Calu3 (cell line): ENCODE measurements at regions not wholly inside any gene's neighbourhood (a gene's known extent, or its start where the extent isn't known, plus 50 kb on each side); places are given as distances from the start of the nearest gene placed in this dataset.

ENCODE experiments used
- BruUV-seq: library from RNA; stranded (reverse); fragments of 400-500 nt; replicated peaks from 2 replicates; lab custom pipeline; 2021; lab: Mats Ljungman, UMichigan
- CTCF ChIA-PET: fragments of 300-600 bp; sonication (Branson Sonifier 250); formaldehyde crosslinking; loops from one replicate; lab custom pipeline; 2022; ENCODE audit warnings: antibody characterized with exemption; lab: Charles Lee
- DNase-seq: peaks from one replicate; pipeline ENCODE4 v3.0.0; 2022
- H3K27ac Mint-ChIP-seq: one replicate; pipeline ENCODE4 v1.8.0; 2022; ENCODE audit warnings: mixed read lengths; ENCODE audit not compliant: unreplicated experiment
- H3K27me3 Mint-ChIP-seq: one replicate; pipeline ENCODE4 v1.8.0; 2022; ENCODE audit warnings: mixed read lengths; ENCODE audit not compliant: unreplicated experiment
- H3K36me3 Mint-ChIP-seq: one replicate; pipeline ENCODE4 v1.8.0; 2022; ENCODE audit warnings: mild to moderate bottlenecking, moderate library complexity, mixed read lengths; ENCODE audit not compliant: insufficient read depth, unreplicated experiment
- H3K4me1 Mint-ChIP-seq: one replicate; pipeline ENCODE4 v1.8.0; 2022; ENCODE audit warnings: mild to moderate bottlenecking, low read depth, mixed read lengths; ENCODE audit not compliant: unreplicated experiment
- H3K4me3 Mint-ChIP-seq: one replicate; pipeline ENCODE4 v1.8.0; 2022; ENCODE audit warnings: mild to moderate bottlenecking, low read depth, moderate library complexity, mixed read lengths; ENCODE audit not compliant: unreplicated experiment
- H3K9me3 Mint-ChIP-seq: one replicate; pipeline ENCODE4 v1.8.0; 2022; ENCODE audit warnings: low read depth, mixed read lengths; ENCODE audit not compliant: unreplicated experiment
- intact Hi-C: fragments of 100-400 bp; cut with micrococcal nuclease; formaldehyde crosslinking; loops from one replicate; pipeline ENCODE4 v1.10.0; 2022; ENCODE audit not compliant: unreplicated experiment
- TF ChIP-seq, protein P1 (sequence below): fragments of 200-600 bp; IDR thresholded peaks from one replicate; pipeline ENCODE4 v1.8.0; 2022; ENCODE audit warnings: antibody characterized with exemption; ENCODE audit not compliant: unreplicated experiment

DNA sequence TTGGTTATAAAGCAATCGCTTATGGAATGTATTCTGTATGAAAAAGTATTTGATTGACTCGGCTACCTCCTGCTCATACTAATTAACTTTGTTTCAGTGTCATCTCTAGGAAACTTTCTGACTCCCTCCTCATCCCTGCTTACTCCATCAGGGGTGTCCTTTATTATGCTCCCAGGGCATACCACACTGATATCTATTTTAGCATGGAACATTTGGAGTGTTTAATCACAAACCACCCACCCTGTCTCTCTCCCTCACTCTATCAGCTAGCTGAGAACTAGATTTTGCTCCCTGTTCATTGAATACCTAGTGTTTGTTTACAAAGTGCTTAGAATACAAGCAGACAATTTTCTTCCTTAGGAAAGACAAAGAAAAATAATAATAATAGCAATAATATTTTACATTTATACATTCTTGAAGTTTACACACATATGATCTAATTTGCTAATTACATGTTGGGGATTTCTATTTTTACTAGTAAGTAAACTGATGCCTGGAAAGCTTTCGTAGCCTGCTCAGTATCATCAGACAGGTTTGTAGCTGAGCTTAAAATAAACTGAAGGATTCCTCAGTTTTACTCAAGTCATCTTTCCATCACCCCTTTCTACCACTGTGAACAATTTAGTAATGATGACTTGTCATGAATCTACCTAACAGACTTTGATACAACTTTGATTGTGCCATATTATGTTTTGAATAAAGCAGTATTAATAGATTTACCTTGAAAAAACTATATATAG is 811.4 kb upstream of the HS3ST1 start:
- CTCF ChIA-PET: no interaction called here
- no peak overlapping the region for H3K27ac Mint-ChIP-seq
- peaks cover 7% of the 10 kb centered on the region for H3K27me3 Mint-ChIP-seq
- peaks cover 2% of the 10 kb centered on the region for H3K9me3 Mint-ChIP-seq
- no TSS peak for BruUV-seq
- intact Hi-C loops: no loop called here
- no peak overlapping the region for H3K4me3 Mint-ChIP-seq
- TF ChIP-seq, protein P1, sequence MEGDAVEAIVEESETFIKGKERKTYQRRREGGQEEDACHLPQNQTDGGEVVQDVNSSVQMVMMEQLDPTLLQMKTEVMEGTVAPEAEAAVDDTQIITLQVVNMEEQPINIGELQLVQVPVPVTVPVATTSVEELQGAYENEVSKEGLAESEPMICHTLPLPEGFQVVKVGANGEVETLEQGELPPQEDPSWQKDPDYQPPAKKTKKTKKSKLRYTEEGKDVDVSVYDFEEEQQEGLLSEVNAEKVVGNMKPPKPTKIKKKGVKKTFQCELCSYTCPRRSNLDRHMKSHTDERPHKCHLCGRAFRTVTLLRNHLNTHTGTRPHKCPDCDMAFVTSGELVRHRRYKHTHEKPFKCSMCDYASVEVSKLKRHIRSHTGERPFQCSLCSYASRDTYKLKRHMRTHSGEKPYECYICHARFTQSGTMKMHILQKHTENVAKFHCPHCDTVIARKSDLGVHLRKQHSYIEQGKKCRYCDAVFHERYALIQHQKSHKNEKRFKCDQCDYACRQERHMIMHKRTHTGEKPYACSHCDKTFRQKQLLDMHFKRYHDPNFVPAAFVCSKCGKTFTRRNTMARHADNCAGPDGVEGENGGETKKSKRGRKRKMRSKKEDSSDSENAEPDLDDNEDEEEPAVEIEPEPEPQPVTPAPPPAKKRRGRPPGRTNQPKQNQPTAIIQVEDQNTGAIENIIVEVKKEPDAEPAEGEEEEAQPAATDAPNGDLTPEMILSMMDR: no peak
- H3K36me3 Mint-ChIP-seq: no peaks in the 10 kb centered on the region
- DNase-seq: no peak
- H3K4me1 Mint-ChIP-seq: no peaks in the 10 kb centered on the region

DNA sequence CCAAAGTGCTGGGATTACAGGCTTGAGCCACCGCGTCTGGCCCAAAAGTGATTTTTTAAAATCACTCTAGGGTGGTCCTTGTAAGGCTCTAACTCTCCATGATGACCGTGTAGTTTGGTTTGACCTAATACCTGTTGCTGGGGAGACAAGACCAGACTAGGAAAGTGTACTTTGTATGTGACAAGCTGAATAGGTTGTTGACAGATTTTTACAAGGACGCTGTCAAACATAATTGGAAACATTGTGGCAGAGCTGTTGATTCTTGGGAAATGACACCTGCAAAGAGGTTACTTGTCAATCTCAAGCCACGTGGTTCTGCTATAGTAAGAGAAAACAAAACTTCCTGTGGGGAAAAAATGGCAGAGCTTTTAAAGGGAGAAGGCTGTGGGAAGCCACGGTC is 802.4 kb upstream of the HS3ST1 start:
- peaks cover 2% of the 10 kb centered on the region for H3K9me3 Mint-ChIP-seq
- H3K27me3 Mint-ChIP-seq: no peaks in the 10 kb centered on the region
- no peaks in the 10 kb centered on the region for H3K36me3 Mint-ChIP-seq
- no peak for DNase-seq
- no peaks in the 10 kb centered on the region for H3K4me1 Mint-ChIP-seq
- CTCF ChIA-PET: interaction anchor here (0.7 kb wide), 1 partner anchor 203 kb away, joined by 4 read pairs; no protein-coding TSS in a partner anchor
- TF ChIP-seq, protein P1: no peak
- BruUV-seq: no TSS peak
- H3K27ac Mint-ChIP-seq: no peak overlapping the region
- no peak overlapping the region for H3K4me3 Mint-ChIP-seq
- intact Hi-C loops: no loop called here

DNA sequence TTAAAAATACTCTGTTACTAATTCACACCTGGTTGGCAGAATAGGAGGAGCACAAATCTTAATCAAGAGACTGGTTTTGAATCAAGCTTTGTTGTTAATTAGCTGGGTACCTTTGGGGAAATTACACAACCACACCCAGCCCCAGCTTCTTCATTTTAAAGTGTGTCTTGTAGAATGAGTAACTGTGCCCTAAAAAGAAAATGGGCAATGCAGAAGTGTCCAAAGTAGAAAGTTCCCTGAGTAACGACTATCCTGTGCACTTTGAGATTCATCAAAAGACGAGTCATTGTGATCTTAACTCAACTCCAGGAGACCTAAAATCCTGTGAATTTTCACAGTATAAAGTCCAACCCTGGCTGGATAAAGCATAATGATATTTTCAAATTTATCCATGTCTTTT is 792.3 kb upstream of the HS3ST1 start:
- no peak for DNase-seq
- intact Hi-C loops: no loop called here
- H3K4me3 Mint-ChIP-seq: no peak overlapping the region
- CTCF ChIA-PET: interaction anchor here (0.7 kb wide), 1 partner anchor 24 kb away, joined by 3 read pairs; no protein-coding TSS in a partner anchor
- no peaks in the 10 kb centered on the region for H3K4me1 Mint-ChIP-seq
- BruUV-seq: no TSS peak
- H3K27me3 Mint-ChIP-seq: no peaks in the 10 kb centered on the region
- no peaks in the 10 kb centered on the region for H3K9me3 Mint-ChIP-seq
- H3K27ac Mint-ChIP-seq: no peak overlapping the region
- TF ChIP-seq, protein P1: no peak
- no peaks in the 10 kb centered on the region for H3K36me3 Mint-ChIP-seq

DNA sequence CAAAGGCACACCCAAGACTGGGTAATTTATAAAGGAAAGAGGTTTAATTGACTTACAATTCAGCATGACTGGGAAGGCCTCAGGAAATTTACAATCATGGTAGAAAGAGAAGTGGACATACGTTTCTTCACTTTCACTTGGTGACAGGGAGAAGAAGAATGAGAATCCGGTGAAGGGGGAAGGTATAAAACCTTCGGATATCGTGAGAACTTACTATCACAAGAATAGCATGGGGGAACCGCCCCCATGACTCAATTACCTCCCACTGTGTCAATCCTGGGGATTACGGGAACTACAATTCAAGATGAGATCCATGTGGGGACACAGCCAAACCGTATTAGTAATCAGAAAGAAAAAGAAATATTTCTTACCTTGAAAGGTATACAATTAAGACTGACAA is 782.9 kb upstream of the HS3ST1 start:
- CTCF ChIA-PET: no interaction called here
- no peaks in the 10 kb centered on the region for H3K4me1 Mint-ChIP-seq
- H3K27ac Mint-ChIP-seq: no peak overlapping the region
- intact Hi-C loops: no loop called here
- BruUV-seq: no TSS peak
- H3K36me3 Mint-ChIP-seq: no peaks in the 10 kb centered on the region
- no peak overlapping the region for H3K4me3 Mint-ChIP-seq
- DNase-seq: no peak
- TF ChIP-seq, protein P1: no peak
- no peaks in the 10 kb centered on the region for H3K27me3 Mint-ChIP-seq
- no peaks in the 10 kb centered on the region for H3K9me3 Mint-ChIP-seq
